ENCODE measurements at regions not wholly inside any gene's neighbourhood (a gene's known extent, or its start where the extent isn't known, plus 50 kb on each side); places are given as distances from the start of the nearest gene placed in this dataset.

- in situ Hi-C loops (cut with MboI; ENCODE audit: low pct_ligation_motif_present in 1 of 4, low pct_unique_long_range_greater_than_20kb in 1 of 4, low sequenced_read_pairs in 3 of 4) = no loop called here
- no peaks in the 10 kb centered on the region for H3K27me3 ChIP-seq
These were observed 110.5 kb upstream of the FTMT start for GRCh38 chr5:121741156-121741555.

DNA sequence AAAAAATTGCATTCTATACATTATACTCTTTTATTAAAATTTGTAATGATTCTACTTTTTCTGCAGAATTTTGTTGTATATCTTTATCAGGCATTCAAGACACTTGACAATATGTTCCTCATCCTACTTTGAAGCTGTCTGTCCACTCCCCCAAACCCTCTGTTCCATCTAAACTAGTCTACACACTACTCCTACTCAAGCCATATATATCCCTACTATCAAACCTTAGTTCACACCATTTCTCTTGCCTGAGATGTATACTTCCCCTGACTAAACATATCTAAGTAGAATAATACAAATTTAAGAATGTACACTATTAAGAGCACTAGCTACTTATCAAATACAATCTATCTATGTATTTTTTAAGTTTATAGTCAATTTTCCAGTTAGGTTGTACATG is 107.1 kb upstream of the FTMT start:
- Histone ChIP-seq H3K27me3 (no peaks in the 10 kb centered on the region), H3K9me3 (no peaks in the 10 kb centered on the region), H3K4me1 (no peaks in the 10 kb centered on the region), H3K4me3 (no peak overlapping the region), H3K36me3 (no peaks in the 10 kb centered on the region), H3K27ac (no peak overlapping the region)
- intact Hi-C loops (cut with DNase I; ENCODE audit: low total_unique reads) (no loop called here), in situ Hi-C loops (cut with MboI; ENCODE audit: low pct_ligation_motif_present in 1 of 4, low pct_unique_long_range_greater_than_20kb in 1 of 4, low sequenced_read_pairs in 3 of 4) (no loop called here)
- TF ChIP-seq POLR2AphosphoS5 (IDR thresholded peaks at IDR 0.05) (no peak), EP300 (IDR thresholded peaks at IDR 0.05; ENCODE audit: low read depth) (no peak), CTCF (IDR thresholded peaks at IDR 0.05) (no peak), POLR2A (IDR thresholded peaks at IDR 0.05) (no peak)
- DNase-seq = no peak

More at GRCh38 chr5:121741156-121741555, 110.5 kb upstream of the FTMT start:
- no peaks in the 10 kb centered on the region for H3K36me3 ChIP-seq
- intact Hi-C loops (cut with DNase I; ENCODE audit: low total_unique reads) = no loop called here
- H3K27ac ChIP-seq = no peak overlapping the region
- no peak for TF ChIP-seq POLR2A (IDR thresholded peaks at IDR 0.05)
- no peak for TF ChIP-seq POLR2AphosphoS5 (IDR thresholded peaks at IDR 0.05)
- TF ChIP-seq CTCF (IDR thresholded peaks at IDR 0.05) = no peak
- no peak for TF ChIP-seq EP300 (IDR thresholded peaks at IDR 0.05; ENCODE audit: low read depth)
- H3K9me3 ChIP-seq = no peaks in the 10 kb centered on the region
- 75 to 84% methylated on average over 2 to 3 of the region's 3 CpGs for WGBS, 2 donors (ENCODE audit: low coverage in 1 of 2)
- H3K4me1 ChIP-seq = no peaks in the 10 kb centered on the region
- no peak for DNase-seq
- H3K4me3 ChIP-seq = no peak overlapping the region

DNA sequence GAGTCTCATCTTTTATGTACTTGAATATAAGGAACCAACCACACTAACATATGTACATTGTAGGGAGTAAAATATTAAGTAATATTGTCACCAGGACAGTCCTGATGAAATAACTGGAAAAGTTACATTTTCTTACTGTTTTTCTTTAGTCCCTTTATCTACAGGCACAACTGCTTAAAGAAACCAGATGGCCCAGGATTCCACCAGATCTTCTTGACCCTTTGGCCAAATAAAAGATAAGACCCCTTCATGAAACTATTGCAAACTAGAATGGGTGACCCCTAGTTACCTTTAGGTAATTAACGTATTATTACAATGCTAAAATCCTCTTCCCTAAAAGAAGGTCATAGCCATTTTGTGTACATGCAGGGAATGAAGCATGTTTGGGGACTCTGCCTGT is 106.3 kb upstream of the FTMT start:
- H3K9me3 ChIP-seq = no peaks in the 10 kb centered on the region
- WGBS, 2 donors (ENCODE audit: low coverage in 1 of 2) = 70 to 78% methylated on average over 1 of the region's 1 CpG
- no peak for DNase-seq
- no peaks in the 10 kb centered on the region for H3K27me3 ChIP-seq
- in situ Hi-C loops (cut with MboI; ENCODE audit: low pct_ligation_motif_present in 1 of 4, low pct_unique_long_range_greater_than_20kb in 1 of 4, low sequenced_read_pairs in 3 of 4) (no loop called here), intact Hi-C loops (cut with DNase I; ENCODE audit: low total_unique reads) (no loop called here)
- H3K4me1 ChIP-seq = no peaks in the 10 kb centered on the region
- H3K27ac ChIP-seq = no peak overlapping the region
- no peaks in the 10 kb centered on the region for H3K36me3 ChIP-seq
- no peak overlapping the region for H3K4me3 ChIP-seq
- TF ChIP-seq CTCF (IDR thresholded peaks at IDR 0.05) (no peak), POLR2AphosphoS5 (IDR thresholded peaks at IDR 0.05) (no peak), EP300 (IDR thresholded peaks at IDR 0.05; ENCODE audit: low read depth) (no peak), POLR2A (IDR thresholded peaks at IDR 0.05) (no peak)

- in situ Hi-C loops (cut with MboI; ENCODE audit: low pct_ligation_motif_present in 1 of 4, low pct_unique_long_range_greater_than_20kb in 1 of 4, low sequenced_read_pairs in 3 of 4) = no loop called here
- H3K27ac ChIP-seq = no peak overlapping the region
- TF ChIP-seq EP300 (IDR thresholded peaks at IDR 0.05; ENCODE audit: low read depth) (no peak), POLR2AphosphoS5 (IDR thresholded peaks at IDR 0.05) (no peak), CTCF (IDR thresholded peaks at IDR 0.05) (no peak), POLR2A (IDR thresholded peaks at IDR 0.05) (no peak)
- no peaks in the 10 kb centered on the region for H3K27me3 ChIP-seq
- no peaks in the 10 kb centered on the region for H3K36me3 ChIP-seq
- no peaks in the 10 kb centered on the region for H3K9me3 ChIP-seq
- intact Hi-C loops (cut with DNase I; ENCODE audit: low total_unique reads) = no loop called here
- DNase-seq = no peak
- H3K4me3 ChIP-seq = no peak overlapping the region
- no peaks in the 10 kb centered on the region for H3K4me1 ChIP-seq
These were observed 104.9 kb upstream of the FTMT start for GRCh38 chr5:121746763-121747162.

All from transverse colon (tissue), 4 donors.